ENCODE measurements at regions not wholly inside any gene's neighbourhood (a gene's known extent, or its start where the extent isn't known, plus 50 kb on each side); places are given as distances from the start of the nearest gene placed in this dataset.

GRCh38 chr21:27690426-27690825, 723.5 kb upstream of the ADAMTS5 start:
- Histone ChIP-seq H3K4me2 (ENCODE audit: insufficient read depth, low read length) (no peak overlapping the region), H2AFZ (ENCODE audit: low read length) (no peak overlapping the region), H3K79me2 (ENCODE audit: insufficient read depth, low read length) (no peaks in the 10 kb centered on the region), H3K36me3 (ENCODE audit: insufficient read depth, low read length) (no peaks in the 10 kb centered on the region), H3K27me3 (ENCODE audit: insufficient read depth, low read length) (no peaks in the 10 kb centered on the region), H4K20me1 (ENCODE audit: insufficient read depth, low read length) (no peaks in the 10 kb centered on the region), H3K27ac (ENCODE audit: low read depth, low read length) (no peak overlapping the region), H3K4me3 (ENCODE audit: insufficient read depth, low read length) (no peak overlapping the region), H3K9me3 (ENCODE audit: low read depth, low read length) (no peaks in the 10 kb centered on the region), H3K4me1 (ENCODE audit: insufficient read depth, low read length) (peaks cover 26% of the 10 kb centered on the region)
- TF ChIP-seq, protein P1, sequence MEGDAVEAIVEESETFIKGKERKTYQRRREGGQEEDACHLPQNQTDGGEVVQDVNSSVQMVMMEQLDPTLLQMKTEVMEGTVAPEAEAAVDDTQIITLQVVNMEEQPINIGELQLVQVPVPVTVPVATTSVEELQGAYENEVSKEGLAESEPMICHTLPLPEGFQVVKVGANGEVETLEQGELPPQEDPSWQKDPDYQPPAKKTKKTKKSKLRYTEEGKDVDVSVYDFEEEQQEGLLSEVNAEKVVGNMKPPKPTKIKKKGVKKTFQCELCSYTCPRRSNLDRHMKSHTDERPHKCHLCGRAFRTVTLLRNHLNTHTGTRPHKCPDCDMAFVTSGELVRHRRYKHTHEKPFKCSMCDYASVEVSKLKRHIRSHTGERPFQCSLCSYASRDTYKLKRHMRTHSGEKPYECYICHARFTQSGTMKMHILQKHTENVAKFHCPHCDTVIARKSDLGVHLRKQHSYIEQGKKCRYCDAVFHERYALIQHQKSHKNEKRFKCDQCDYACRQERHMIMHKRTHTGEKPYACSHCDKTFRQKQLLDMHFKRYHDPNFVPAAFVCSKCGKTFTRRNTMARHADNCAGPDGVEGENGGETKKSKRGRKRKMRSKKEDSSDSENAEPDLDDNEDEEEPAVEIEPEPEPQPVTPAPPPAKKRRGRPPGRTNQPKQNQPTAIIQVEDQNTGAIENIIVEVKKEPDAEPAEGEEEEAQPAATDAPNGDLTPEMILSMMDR (IDR thresholded peaks at IDR 0.05; ENCODE audit: extremely low read depth, low read depth, low read length): no peak
- DNase-seq (ENCODE audit: insufficient read length, low spot score, missing footprints): no peak

DNA sequence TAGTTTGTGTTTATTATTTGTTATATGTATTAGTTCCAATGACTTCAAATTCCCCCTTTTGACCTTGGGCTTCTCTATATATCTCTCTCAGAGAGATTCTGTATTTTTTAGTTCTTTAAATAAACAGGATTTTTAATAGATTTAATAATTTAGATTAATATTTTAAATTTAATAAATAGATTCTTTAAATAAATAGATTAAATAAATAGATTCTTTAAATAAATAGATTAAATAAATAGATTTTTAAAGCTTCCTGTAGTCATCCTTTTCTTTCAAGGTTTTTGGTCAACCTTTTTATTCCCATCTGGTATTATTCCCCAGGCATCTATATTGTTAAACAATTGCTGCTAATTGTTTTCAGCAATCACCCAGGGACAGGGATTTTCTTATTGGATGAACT, 721.9 kb upstream of the ADAMTS5 start:
- H4K20me1 ChIP-seq (ENCODE audit: insufficient read depth, low read length): no peaks in the 10 kb centered on the region
- H3K27me3 ChIP-seq (ENCODE audit: insufficient read depth, low read length): no peaks in the 10 kb centered on the region
- H3K27ac ChIP-seq (ENCODE audit: low read depth, low read length): no peak overlapping the region
- H2AFZ ChIP-seq (ENCODE audit: low read length): no peak overlapping the region
- H3K4me3 ChIP-seq (ENCODE audit: insufficient read depth, low read length): no peak overlapping the region
- H3K4me1 ChIP-seq (ENCODE audit: insufficient read depth, low read length): peaks cover 15% of the 10 kb centered on the region
- no peak for DNase-seq (ENCODE audit: insufficient read length, low spot score, missing footprints)
- H3K4me2 ChIP-seq (ENCODE audit: insufficient read depth, low read length): no peak overlapping the region
- H3K36me3 ChIP-seq (ENCODE audit: insufficient read depth, low read length): no peaks in the 10 kb centered on the region
- no peaks in the 10 kb centered on the region for H3K9me3 ChIP-seq (ENCODE audit: low read depth, low read length)
- no peaks in the 10 kb centered on the region for H3K79me2 ChIP-seq (ENCODE audit: insufficient read depth, low read length)
- TF ChIP-seq, protein P1 (IDR thresholded peaks at IDR 0.05; ENCODE audit: extremely low read depth, low read depth, low read length): no peak

DNA sequence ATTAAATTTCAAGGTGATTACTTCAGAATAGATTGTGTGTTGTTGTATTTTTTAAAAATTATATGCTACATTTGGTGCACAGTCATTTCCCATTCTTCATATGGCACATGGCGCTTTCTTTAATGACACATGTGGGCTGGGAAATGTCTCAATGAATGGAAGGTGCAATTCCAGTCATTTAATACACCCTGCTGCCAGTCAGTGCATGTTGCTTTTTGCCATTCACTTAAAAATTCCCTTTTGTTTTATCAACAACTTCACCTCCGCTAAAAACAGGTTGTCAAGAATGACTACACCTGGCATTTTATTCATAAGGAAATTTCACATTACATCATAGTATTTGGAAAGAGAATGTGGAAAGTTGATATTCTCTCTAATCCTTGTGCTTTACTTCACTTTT, 716.4 kb upstream of the ADAMTS5 start:
- H3K27me3 ChIP-seq (ENCODE audit: insufficient read depth, low read length): no peaks in the 10 kb centered on the region
- TF ChIP-seq, protein P1 (IDR thresholded peaks at IDR 0.05; ENCODE audit: extremely low read depth, low read depth, low read length): no peak
- H3K36me3 ChIP-seq (ENCODE audit: insufficient read depth, low read length): no peaks in the 10 kb centered on the region
- no peak overlapping the region for H3K4me3 ChIP-seq (ENCODE audit: insufficient read depth, low read length)
- H3K79me2 ChIP-seq (ENCODE audit: insufficient read depth, low read length): no peaks in the 10 kb centered on the region
- H3K9me3 ChIP-seq (ENCODE audit: low read depth, low read length): no peaks in the 10 kb centered on the region
- H3K4me2 ChIP-seq (ENCODE audit: insufficient read depth, low read length): no peak overlapping the region
- H3K27ac ChIP-seq (ENCODE audit: low read depth, low read length): no peak overlapping the region
- no peaks in the 10 kb centered on the region for H4K20me1 ChIP-seq (ENCODE audit: insufficient read depth, low read length)
- no peak overlapping the region for H2AFZ ChIP-seq (ENCODE audit: low read length)
- peaks cover 16% of the 10 kb centered on the region for H3K4me1 ChIP-seq (ENCODE audit: insufficient read depth, low read length)
- no peak for DNase-seq (ENCODE audit: insufficient read length, low spot score, missing footprints)

DNA sequence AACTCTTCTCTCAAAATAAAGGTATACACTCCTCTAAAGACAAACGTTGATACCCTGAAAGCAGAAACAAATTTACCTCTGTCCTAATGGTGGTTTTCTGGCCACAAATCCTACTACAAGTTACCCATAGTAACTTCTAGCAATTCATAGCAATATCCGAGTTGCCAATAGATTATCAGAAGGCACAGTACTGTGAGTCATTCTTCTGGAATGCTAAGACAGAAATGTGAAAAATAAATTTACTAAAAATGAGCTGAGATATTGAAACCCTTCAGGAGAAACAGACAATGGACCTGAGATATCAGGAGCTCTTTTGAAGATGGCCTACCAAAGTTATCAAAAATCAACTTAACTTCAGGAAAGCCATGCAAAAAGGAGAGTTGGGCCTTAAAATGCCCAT, 715.0 kb upstream of the ADAMTS5 start:
- no peaks in the 10 kb centered on the region for H3K36me3 ChIP-seq (ENCODE audit: insufficient read depth, low read length)
- no peak overlapping the region for H2AFZ ChIP-seq (ENCODE audit: low read length)
- no peak overlapping the region for H3K4me2 ChIP-seq (ENCODE audit: insufficient read depth, low read length)
- no peaks in the 10 kb centered on the region for H3K79me2 ChIP-seq (ENCODE audit: insufficient read depth, low read length)
- H3K9me3 ChIP-seq (ENCODE audit: low read depth, low read length): no peaks in the 10 kb centered on the region
- TF ChIP-seq, protein P1 (IDR thresholded peaks at IDR 0.05; ENCODE audit: extremely low read depth, low read depth, low read length): no peak
- H3K27ac ChIP-seq (ENCODE audit: low read depth, low read length): peak overlapping the region; percentile 70
- H3K27me3 ChIP-seq (ENCODE audit: insufficient read depth, low read length): no peaks in the 10 kb centered on the region
- peaks cover 23% of the 10 kb centered on the region for H3K4me1 ChIP-seq (ENCODE audit: insufficient read depth, low read length)
- no peak overlapping the region for H3K4me3 ChIP-seq (ENCODE audit: insufficient read depth, low read length)
- DNase-seq (ENCODE audit: insufficient read length, low spot score, missing footprints): peak; percentile 25
- no peaks in the 10 kb centered on the region for H4K20me1 ChIP-seq (ENCODE audit: insufficient read depth, low read length)

All from osteoblast (primary cell).